GM18868 (cell line): ENCODE measurements at regions not wholly inside any gene's neighbourhood (a gene's known extent, or its start where the extent isn't known, plus 50 kb on each side); places are given as distances from the start of the nearest gene placed in this dataset.
"Not testable (repeated sequence)": the region's sequence is repeated elsewhere in the genome, so short reads cannot be mapped to it uniquely, and the experiment has no call there.

ENCODE experiments used
- ATAC-seq: cut with Tn5 transposase; IDR thresholded peaks from one replicate; pipeline ENCODE4 v1.9.1; 2021; ENCODE audit warnings: mild to moderate bottlenecking, moderate library complexity; ENCODE audit not compliant: unreplicated experiment

GRCh38 chrX:93468075-93468474, 205.3 kb downstream of the NAP1L3 start:
- no peak for ATAC-seq

DNA sequence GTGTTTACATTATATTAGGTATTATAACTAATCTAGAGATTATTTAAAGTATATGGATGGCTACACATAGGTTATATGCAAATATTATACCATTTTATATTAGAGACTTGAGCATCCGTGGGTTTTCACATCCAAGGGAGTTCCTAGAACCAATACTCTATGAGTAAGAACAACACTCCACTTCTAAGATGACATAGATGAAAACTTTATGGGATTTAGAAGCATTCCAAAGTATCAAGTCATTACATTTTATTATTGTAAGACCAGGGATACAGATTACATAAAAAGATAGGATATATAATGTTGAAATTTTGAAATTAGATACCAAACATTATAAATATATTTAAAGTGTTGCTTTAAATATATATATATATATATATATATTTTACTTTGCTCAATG, 207.0 kb downstream of the NAP1L3 start:
- no peak for ATAC-seq

DNA sequence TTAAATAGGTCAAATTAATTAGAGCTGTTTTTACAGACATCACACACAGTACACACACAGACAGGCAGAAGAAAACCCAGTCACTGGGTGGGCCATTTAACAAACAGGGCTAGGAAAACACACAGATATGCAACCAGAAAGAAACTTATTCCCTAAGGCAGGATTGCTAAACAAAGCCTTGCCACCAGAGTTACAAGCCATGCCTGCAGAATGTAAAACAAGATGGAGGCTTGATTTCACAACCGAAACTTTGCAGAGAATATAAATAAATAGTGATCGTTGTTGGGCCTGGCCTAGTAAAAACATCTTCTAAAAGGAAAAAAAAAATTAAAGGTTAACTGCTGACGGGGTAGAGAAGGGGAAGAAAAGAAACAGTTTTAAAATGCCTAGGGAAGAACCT, 212.3 kb downstream of the NAP1L3 start:
- ATAC-seq: no peak

GRCh38 chrX:93454509-93454908, 218.9 kb downstream of the NAP1L3 start:
- no peak for ATAC-seq

DNA sequence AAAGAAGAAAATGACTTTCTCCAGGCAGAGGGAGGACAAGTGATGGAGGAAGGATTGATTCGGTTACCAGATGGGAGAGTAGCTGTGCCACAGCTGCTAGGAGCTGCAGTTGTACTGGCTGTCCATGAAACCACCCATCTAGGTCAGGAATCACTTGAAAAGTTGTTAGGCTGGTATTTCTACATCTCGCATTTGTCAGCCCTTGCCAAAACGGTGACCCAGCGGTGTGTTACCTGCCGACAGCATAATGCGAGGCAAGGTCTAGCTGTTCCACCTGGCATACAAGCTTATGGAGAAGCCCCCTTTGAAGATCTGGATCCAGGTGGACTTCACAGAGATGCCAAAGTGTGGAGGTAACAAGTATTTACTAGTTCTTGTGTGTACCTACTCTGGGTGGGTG, 238.7 kb downstream of the NAP1L3 start:
- not testable (repeated sequence) for ATAC-seq

- no peak for ATAC-seq
Observed at GRCh38 chrX:93428497-93428896, 244.9 kb downstream of the NAP1L3 start.

DNA sequence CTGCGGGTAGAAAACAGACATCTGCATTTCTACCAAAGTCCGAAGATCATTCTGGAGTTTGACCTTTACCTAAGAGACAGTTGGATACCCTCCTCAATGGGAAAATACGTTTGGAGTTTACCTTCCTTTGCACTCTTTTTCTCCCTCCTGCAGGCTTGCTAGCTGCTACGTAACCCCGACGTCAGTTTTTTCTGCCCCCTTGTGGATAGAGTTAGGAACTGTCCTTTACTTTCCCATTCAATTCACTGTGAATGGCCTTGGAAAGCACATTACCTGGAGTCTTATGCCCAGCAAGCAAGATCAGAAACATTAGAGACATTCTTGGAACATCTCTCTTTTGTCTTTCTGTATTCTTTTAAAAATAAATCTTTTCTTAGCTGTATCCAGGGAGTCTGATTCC, 250.7 kb downstream of the NAP1L3 start:
- ATAC-seq: peak; percentile 95

DNA sequence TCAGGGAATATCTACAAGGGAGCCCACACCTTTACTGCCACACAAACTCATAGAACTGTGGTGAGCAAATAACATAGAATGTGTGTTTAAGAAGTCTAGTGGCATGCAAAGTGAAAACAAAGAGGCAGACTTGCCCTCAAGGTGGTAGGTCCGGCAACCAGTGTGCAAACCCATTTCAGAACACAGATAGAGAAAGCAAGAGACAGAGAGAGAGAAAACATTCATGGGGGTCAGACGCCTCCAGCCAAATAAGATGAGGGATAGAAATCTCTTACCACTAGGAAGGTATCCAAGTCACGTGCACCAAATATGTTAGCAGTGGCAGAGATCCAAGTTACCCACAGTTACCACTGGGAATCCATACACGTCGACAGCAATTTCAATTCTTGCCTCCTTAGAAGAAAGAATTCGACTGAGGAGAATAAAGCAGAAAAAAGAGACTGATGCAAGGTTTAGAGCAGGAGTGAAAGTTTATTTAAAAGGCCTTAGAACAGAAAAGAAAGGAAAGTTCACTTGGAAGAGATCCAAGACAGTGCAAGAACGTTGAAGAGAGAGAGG, 252.8 kb downstream of the NAP1L3 start:
- ATAC-seq: no peak

DNA sequence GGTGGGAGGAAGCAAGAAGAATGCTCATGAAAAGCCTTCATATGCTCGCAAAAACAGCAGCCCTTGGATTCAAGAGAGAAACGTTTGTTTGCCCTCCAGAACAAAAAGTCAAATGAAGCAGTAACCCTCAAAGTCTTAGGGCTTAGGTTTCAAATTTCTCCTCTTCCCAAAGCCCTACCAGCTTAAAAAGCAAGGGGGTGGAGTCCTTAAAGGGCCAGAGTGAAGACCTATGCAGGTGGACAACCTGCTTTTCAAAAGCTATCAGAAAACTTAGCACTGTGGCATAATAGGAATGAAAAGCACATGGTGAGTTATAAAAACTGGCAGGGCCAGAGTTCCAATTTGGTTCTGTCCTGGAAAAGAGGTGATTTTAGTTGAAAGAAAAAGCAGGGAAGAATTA, 253.3 kb downstream of the NAP1L3 start:
- no peak for ATAC-seq

GRCh38 chrX:93419642-93420041, 253.7 kb downstream of the NAP1L3 start:
- no peak for ATAC-seq

GRCh38 chrX:93404121-93404520, 269.3 kb downstream of the NAP1L3 start:
- no peak for ATAC-seq

DNA sequence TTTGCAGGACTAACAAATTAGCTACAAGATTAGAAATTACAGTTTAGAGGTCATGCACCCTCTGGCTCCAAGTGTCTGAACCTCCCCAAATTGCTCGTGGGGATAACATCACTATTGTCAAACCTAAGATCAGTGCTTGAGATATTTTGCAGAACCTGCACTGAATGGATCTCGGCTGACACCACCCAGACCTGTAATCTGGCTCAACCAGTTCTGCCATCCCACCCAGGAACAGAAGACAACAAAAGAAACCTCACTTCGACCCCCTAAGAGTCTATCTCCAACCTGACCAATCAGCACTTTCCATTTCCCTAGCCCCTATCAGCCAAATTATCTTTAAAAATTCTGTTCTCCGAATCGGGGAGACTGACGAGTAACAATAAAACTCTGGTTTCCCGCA, 318.7 kb downstream of the NAP1L3 start:
- ATAC-seq: no peak

DNA sequence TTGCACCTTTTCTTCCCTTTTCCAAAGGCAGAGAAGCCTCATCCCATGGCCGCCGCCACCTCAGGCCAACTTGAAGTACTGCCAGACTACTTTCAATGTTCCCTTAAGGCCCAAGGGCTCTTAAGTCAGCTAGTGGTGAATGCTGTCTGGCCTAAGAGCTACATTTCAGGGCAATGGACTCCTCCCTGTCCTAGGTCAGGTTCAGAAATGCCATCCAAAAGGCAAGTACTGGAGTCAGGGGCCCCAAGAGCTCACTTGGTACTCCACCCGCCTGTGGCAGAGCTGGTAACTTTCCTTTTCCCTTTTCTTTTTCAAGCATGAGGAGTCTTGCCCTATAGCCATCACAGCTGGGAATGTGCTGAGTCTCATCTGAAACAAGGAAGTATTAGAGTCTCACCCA, 327.1 kb downstream of the NAP1L3 start:
- no peak for ATAC-seq

DNA sequence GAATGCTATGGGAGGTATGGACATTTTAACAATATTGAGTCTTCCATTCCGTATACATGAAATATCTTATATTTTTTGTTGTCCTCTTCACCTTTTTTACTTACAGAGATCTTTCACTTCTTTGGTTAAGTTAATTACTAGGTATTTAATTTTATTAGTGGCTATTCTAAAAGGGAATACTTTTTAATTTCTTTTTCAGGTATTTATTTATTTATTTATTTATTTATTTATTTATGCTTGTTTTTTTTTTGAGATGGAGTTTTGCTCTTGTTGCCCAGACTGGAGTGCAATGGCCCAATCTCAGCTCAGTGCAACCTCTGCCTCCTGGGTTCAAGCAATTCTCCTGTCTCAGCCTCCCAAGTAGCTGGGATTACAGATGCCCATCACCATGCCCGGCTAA, 329.1 kb downstream of the NAP1L3 start:
- ATAC-seq: not testable (repeated sequence)

- no peak for ATAC-seq
Observed at GRCh38 chrX:93332329-93332728, 341.0 kb downstream of the NAP1L3 start.

GRCh38 chrX:93322110-93322509, 351.3 kb downstream of the NAP1L3 start:
- ATAC-seq: no peak

- ATAC-seq: no peak
Observed at GRCh38 chrX:93319609-93320008, 353.8 kb downstream of the NAP1L3 start.
